ENCODE measurements at regions not wholly inside any gene's neighbourhood (a gene's known extent, or its start where the extent isn't known, plus 50 kb on each side); places are given as distances from the start of the nearest gene placed in this dataset.

- ATAC-seq (peak; percentile 60), DNase-seq (peak in 1 of 4 donors; percentile 10)
- H3K36me3 ChIP-seq = no peaks in the 10 kb centered on the region
- no peaks in the 10 kb centered on the region for H3K9me3 ChIP-seq
- H3K4me3 ChIP-seq = no peak overlapping the region
- no peaks in the 10 kb centered on the region for H3K27me3 ChIP-seq
- TF ChIP-seq, protein P1, sequence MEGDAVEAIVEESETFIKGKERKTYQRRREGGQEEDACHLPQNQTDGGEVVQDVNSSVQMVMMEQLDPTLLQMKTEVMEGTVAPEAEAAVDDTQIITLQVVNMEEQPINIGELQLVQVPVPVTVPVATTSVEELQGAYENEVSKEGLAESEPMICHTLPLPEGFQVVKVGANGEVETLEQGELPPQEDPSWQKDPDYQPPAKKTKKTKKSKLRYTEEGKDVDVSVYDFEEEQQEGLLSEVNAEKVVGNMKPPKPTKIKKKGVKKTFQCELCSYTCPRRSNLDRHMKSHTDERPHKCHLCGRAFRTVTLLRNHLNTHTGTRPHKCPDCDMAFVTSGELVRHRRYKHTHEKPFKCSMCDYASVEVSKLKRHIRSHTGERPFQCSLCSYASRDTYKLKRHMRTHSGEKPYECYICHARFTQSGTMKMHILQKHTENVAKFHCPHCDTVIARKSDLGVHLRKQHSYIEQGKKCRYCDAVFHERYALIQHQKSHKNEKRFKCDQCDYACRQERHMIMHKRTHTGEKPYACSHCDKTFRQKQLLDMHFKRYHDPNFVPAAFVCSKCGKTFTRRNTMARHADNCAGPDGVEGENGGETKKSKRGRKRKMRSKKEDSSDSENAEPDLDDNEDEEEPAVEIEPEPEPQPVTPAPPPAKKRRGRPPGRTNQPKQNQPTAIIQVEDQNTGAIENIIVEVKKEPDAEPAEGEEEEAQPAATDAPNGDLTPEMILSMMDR (IDR thresholded peaks at IDR 0.05) = no peak
- no peak overlapping the region for H3K27ac ChIP-seq
- intact Hi-C loops (cut with DNase I) = no loop called here
- no peaks in the 10 kb centered on the region for H3K4me1 ChIP-seq
These were observed 337.5 kb upstream of the PDE3A start for GRCh38 chr12:20030826-20031225.

DNA sequence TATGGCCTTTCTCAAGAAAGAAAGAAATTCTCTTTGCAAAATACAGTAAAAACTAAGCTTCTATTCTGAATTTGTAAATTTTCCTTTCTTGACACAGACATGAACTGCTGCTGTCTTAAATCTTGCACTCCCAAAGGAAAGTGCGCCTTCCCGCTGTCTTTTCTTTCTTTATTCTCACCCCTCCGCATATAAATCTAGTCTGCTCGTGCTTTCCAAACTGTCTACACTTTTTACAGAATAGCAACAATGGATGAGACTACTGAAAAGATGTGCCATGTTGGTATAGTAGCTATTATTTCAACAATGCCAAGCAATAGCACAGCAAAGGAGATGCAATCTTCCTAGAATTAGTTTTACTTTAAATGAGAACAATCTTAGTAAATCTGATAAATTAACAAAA is 328.8 kb upstream of the PDE3A start:
- H3K4me3 ChIP-seq = no peak overlapping the region
- H3K36me3 ChIP-seq = no peaks in the 10 kb centered on the region
- no peaks in the 10 kb centered on the region for H3K4me1 ChIP-seq
- TF ChIP-seq, protein P1 (IDR thresholded peaks at IDR 0.05) = no peak
- intact Hi-C loops (cut with DNase I) = no loop called here
- DNase-seq (no peak), ATAC-seq (no peak)
- no peaks in the 10 kb centered on the region for H3K9me3 ChIP-seq
- H3K27me3 ChIP-seq = no peaks in the 10 kb centered on the region
- H3K27ac ChIP-seq = no peak overlapping the region

DNA sequence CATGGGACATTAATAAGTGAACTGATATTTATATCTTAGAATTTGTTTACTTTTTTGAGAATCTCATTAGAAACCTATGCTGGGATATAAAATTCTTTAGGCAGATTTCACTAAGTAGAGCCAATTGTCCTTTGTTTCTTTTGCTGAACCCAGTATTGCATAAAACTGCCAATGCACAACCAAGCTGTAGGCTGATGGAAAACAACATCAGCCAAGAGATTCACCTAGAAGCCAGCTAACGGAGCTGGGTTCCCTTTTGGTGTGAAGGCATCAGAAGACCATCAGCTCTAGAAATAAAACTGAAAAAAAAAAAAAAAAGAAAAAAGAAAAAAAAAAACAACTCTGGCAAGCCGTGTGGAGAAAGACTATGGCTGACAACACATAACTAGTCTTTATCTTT is 328.2 kb upstream of the PDE3A start:
- no peaks in the 10 kb centered on the region for H3K27me3 ChIP-seq
- H3K27ac ChIP-seq = no peak overlapping the region
- TF ChIP-seq, protein P1 (IDR thresholded peaks at IDR 0.05) = no peak
- ATAC-seq (no peak), DNase-seq (no peak)
- intact Hi-C loops (cut with DNase I) = no loop called here
- no peaks in the 10 kb centered on the region for H3K36me3 ChIP-seq
- no peaks in the 10 kb centered on the region for H3K4me1 ChIP-seq
- H3K4me3 ChIP-seq = no peak overlapping the region
- no peaks in the 10 kb centered on the region for H3K9me3 ChIP-seq

DNA sequence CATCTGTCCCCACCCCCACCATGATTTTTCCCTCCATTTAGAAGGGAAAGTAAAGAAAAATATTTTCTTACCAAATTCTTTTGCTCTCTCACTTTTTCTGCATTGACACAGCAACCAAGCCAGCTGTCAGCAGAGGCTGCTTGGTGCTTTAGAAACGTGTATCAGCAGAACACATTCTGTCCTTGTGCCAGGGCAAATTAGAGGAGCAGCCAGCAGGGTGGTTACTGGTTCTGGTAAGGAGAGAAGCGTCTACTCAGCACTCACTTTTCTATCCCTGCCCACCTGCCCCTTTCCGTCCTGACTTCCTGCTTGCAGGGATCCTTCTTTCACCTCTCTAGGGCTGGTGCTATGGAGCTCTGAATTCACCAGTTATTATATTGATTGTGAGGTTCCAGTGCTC is 327.5 kb upstream of the PDE3A start:
- Histone ChIP-seq H3K27ac (no peak overlapping the region), H3K9me3 (no peaks in the 10 kb centered on the region), H3K27me3 (no peaks in the 10 kb centered on the region), H3K36me3 (no peaks in the 10 kb centered on the region), H3K4me1 (no peaks in the 10 kb centered on the region), H3K4me3 (no peak overlapping the region)
- DNase-seq = no peak
- intact Hi-C loops (cut with DNase I) = no loop called here
- TF ChIP-seq, protein P1 (IDR thresholded peaks at IDR 0.05) = no peak
- ATAC-seq = no peak

- Histone ChIP-seq H3K27ac (no peak overlapping the region), H3K27me3 (no peaks in the 10 kb centered on the region), H3K4me3 (no peak overlapping the region), H3K36me3 (no peaks in the 10 kb centered on the region), H3K9me3 (no peaks in the 10 kb centered on the region), H3K4me1 (no peaks in the 10 kb centered on the region)
- no peak for DNase-seq
- intact Hi-C loops (cut with DNase I) = no loop called here
- no peak for ATAC-seq
- TF ChIP-seq, protein P1 (IDR thresholded peaks at IDR 0.05) = no peak
These were observed 324.0 kb upstream of the PDE3A start for GRCh38 chr12:20044351-20044750.

Data from left lung (tissue), 4 donors.